Dermis microvascular lymphatic vessel endothelial cell (primary cell): ENCODE measurements at regions not wholly inside any gene's neighbourhood (a gene's known extent, or its start where the extent isn't known, plus 50 kb on each side); places are given as distances from the start of the nearest gene placed in this dataset.
"Not testable (repeated sequence)": the region's sequence is repeated elsewhere in the genome, so short reads cannot be mapped to it uniquely, and the experiment has no call there.

Experiments used
- DNase-seq, 2 donors: peaks; one replicate each; pipeline versions ENCODE4 v3.0.0 to v3.0.0-alpha.2; 2010; ENCODE audit warnings: low read depth in 2 of 2

DNA sequence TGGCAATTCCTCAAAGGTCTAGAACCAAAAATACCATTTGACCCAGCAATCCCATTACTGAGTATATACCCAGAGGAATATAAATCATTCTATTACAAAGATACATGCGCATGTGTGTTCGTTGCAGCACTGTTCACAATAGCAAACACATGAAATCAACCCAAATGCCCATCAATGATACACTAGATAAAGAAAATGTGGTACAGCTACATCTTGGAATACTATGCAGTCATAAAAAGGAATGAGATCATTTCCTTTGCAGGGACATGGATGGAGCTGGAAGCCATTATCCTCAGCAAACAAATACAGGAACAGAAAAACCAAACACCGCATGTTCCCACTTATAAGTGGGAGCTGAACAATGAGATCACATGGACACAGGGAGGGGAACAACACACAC, 95.9 kb upstream of the LYPLAL1 start:
- DNase-seq = not testable (repeated sequence)

- DNase-seq = no peak
These were observed 91.4 kb upstream of the LYPLAL1 start for GRCh38 chr1:219081943-219082925.

- DNase-seq = no peak
These were observed 90.0 kb upstream of the LYPLAL1 start for GRCh38 chr1:219083631-219084030.

DNA sequence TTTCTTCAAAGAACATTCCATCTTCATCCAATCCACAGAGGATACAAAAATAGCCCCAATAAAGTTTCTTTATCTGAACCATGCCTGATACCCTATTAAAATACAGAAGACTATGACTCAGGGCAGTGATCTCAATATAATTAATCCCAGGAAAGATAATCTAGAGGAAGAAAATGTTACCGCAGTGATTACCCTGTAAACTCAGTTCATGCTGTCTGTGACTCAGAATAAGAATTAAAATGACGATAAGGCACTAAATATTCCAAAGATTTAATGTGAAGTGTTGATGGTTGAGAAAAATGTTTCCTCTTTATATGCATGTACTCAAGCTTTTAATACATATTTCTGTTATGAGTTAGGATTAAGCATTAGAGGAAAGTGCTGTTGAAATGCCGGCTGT, 88.6 kb upstream of the LYPLAL1 start:
- no peak for DNase-seq

- no peak for DNase-seq
These were observed 87.7 kb upstream of the LYPLAL1 start for GRCh38 chr1:219085988-219086387.

DNA sequence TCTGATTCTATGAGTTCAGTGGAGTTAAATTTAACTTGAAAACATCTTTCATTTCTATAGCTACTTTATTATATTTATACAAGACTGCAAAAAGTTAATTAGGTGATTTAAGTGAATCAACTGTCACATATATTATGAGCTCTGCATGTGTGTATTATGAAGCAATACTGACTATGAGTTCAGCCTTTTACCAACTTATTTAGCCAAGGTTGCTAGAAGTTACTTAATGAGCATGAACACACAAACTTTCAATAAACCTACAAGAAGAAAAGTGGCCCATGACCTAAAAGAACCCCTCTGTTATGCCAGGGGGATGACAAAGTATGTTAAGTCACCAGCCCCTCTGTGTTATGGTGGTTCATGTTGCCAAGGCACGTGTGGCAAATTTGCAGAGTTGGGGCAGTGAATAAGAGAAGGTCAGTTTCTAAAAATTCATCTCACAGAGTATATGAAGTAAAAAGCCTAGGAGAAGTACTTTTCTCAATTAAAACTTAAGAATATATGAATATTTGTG, 86.7 kb upstream of the LYPLAL1 start:
- DNase-seq = no peak

- no peak for DNase-seq
These were observed 84.7 kb upstream of the LYPLAL1 start for GRCh38 chr1:219088778-219089557.

GRCh38 chr1:219090607-219091006, 83.1 kb upstream of the LYPLAL1 start:
- no peak for DNase-seq

DNA sequence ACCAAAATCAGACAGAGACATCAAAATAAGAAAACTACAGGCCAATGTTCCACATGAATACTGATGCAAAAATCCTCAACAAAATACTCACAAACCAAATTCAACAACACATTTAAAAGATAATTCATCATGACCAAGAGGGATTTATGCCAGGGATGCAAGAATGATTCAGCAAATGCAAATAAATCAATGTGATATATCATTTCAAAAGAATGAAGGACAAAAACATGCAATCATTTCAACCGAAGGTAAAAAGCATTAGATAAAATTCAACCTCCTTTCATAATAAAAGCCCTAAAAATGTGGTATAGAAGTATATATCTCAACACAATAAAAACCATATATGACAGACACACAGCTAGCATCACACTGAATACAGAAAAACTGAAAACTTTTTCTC, 81.5 kb upstream of the LYPLAL1 start:
- DNase-seq = no peak

DNA sequence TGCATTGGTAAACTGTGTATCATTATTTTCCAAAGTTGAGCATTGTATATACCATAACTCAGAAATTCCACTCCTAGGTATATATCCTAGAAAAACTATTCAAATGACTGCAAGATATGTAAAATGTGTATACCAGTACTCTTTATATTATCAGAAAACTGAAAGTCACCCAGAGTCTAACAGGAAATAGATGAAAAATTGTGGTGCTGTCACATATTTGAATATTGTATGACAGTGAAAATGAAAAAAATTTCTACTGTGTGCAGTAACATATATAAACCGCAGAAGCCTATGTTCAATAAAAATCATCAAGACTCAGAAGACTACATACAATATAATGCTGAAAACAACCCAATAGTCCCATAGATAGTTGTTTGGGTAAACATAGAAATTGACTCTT, 74.4 kb upstream of the LYPLAL1 start:
- no peak for DNase-seq

DNA sequence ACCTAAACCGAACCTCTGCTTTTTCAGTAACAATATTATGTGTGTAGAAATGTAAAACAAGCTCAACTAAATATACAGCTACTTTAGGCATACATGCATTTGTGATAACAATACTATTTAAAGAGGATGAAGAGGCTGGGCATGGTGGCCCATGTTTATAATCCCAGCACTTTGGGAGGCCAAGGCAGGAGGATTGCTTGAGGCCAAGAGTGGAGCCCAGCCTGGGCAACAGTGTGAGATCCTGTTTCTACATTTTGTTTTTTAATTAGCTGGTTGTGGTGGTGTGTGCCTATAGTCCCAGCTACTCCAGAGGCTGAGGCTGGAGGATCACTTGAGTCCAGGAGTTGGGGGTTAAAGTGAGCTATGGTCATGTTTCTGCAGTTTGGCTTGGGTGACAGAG, 73.6 kb upstream of the LYPLAL1 start:
- no peak for DNase-seq

DNA sequence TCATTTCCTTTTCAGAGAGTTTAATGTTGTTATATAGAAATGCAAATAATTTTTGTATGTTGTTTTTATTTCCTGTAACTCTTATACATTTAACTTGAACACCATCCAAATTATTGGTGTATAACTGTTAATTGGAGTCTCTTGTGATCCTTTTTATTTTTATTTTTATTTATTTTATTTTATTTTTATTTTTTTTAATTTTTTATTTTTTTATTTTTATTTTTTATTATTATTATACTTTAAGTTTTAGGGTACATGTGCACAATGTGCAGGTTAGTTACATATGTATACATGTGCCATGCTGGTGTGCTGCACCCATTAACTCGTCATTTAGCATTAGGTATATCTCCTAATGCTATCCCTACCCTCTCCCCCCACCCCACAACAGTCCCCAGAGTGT, 71.2 kb upstream of the LYPLAL1 start:
- not testable (repeated sequence) for DNase-seq

GRCh38 chr1:219105893-219106292, 67.8 kb upstream of the LYPLAL1 start:
- DNase-seq = no peak

DNA sequence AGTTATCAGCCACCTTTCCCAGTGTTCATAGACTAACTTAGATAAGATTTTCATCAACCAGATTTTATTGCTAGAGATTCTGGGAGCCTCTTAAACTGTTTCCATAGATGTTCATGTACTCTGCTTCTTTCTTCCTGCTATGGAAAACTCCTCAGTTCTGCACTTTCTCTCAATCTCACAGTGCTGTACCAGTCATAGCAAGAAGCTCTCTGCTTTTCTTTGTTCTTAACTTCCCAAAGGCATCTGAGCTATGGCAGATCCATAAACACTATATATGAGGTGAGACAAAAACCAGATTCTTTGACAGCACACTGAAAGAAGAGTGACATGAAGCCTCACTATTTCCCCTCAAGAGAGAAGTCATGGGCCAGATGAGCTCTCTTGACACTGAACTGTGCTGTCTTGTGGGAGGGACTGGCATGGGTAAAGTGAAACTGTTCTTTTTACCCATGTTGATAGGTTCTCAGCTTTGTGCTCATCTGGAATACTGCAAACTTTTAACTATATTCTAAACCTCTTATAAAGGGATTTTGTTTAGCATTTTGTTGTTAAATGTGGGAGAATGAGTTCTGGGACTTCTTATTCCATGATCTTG, 64.2 kb upstream of the LYPLAL1 start:
- DNase-seq = no peak

GRCh38 chr1:219113261-219113660, 60.4 kb upstream of the LYPLAL1 start:
- no peak for DNase-seq

DNA sequence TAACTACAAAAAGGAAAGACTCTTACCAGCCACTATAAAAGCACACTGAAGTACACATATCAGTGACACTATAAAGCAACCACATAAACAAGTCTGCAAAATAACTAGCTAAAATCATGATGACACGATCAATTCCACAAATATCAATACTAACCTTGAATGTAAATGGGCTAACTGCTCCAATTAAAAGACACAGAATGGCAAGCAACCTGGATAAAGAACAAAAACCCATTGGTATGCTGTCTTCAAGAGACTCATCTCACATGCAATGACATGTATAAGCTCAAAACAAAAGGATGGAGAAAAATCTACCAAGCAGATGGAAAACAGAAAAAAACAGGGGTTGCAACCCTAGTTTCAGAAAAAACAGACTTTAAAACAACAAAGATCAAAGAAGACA, 59.7 kb upstream of the LYPLAL1 start:
- no peak for DNase-seq

GRCh38 chr1:219119839-219120238, 53.8 kb upstream of the LYPLAL1 start:
- no peak for DNase-seq

- DNase-seq = no peak
These were observed 52.8 kb upstream of the LYPLAL1 start for GRCh38 chr1:219120624-219121544.

GRCh38 chr1:219121679-219122078, 52.0 kb upstream of the LYPLAL1 start:
- no peak for DNase-seq

- DNase-seq = no peak
These were observed 50.6 kb upstream of the LYPLAL1 start for GRCh38 chr1:219123036-219123435.
